Upper lobe of right lung (tissue), 1 donor: ENCODE measurements at regions not wholly inside any gene's neighbourhood (a gene's known extent, or its start where the extent isn't known, plus 50 kb on each side); places are given as distances from the start of the nearest gene placed in this dataset.

ENCODE experiments used
- ATAC-seq: fragments of 200-7000 bp; cut with Tn5 transposase; one replicate; pipeline ENCODE4 v1.9.1; 2020; ENCODE audit warnings: mild to moderate bottlenecking, moderate library complexity
- DNase-seq: peaks from one replicate; pipeline ENCODE4 v3.0.0-alpha.2; 2020
- H3K27ac ChIP-seq: fragments of 200-600 bp; one replicate; pipeline ENCODE4 v1.8.0; 2022
- H3K27me3 ChIP-seq: fragments of 200-600 bp; one replicate; pipeline ENCODE4 v1.8.0; 2022; ENCODE audit warnings: mild to moderate bottlenecking
- H3K36me3 ChIP-seq: fragments of 200-600 bp; one replicate; pipeline ENCODE4 v1.8.0; 2022
- H3K4me1 ChIP-seq: fragments of 200-600 bp; one replicate; pipeline ENCODE4 v1.8.0; 2022
- H3K4me3 ChIP-seq: fragments of 200-600 bp; one replicate; pipeline ENCODE4 v1.8.0; 2022; ENCODE audit warnings: mild to moderate bottlenecking
- H3K9me3 ChIP-seq: fragments of 200-600 bp; one replicate; pipeline ENCODE4 v1.8.0; 2022
- CTCF ChIP-seq: fragments of 200-600 bp; IDR thresholded peaks from one replicate; pipeline ENCODE4 v1.8.0; 2022; ENCODE audit warnings: antibody characterized with exemption
- intact Hi-C: fragments of 100-400 bp; cut with DNase I; formaldehyde crosslinking; loops from one replicate; pipeline ENCODE4 v1.11.0; 2022
- donor health status: DM: no; HTN: yes; CAD: no; lungs with severe emphysema.

GRCh38 chr3:18766974-18767373, 341.8 kb upstream of the SATB1 start:
- no peak for DNase-seq
- Histone ChIP-seq H3K9me3 (no peaks in the 10 kb centered on the region), H3K36me3 (no peaks in the 10 kb centered on the region), H3K4me1 (no peaks in the 10 kb centered on the region), H3K4me3 (no peak overlapping the region), H3K27ac (no peak overlapping the region), H3K27me3 (no peaks in the 10 kb centered on the region)
- intact Hi-C loops: no loop called here
- no peak for TF ChIP-seq CTCF
- ATAC-seq: peak; percentile 34

- ATAC-seq (no peak), DNase-seq (no peak)
- Histone ChIP-seq H3K4me3 (no peak overlapping the region), H3K27me3 (no peaks in the 10 kb centered on the region), H3K36me3 (no peaks in the 10 kb centered on the region), H3K9me3 (no peaks in the 10 kb centered on the region), H3K27ac (no peak overlapping the region), H3K4me1 (no peaks in the 10 kb centered on the region)
- TF ChIP-seq CTCF: no peak
- intact Hi-C loops: no loop called here
These were observed 340.5 kb upstream of the SATB1 start for GRCh38 chr3:18765662-18766061.

GRCh38 chr3:18765161-18765560, 340.0 kb upstream of the SATB1 start:
- no peak for TF ChIP-seq CTCF
- no peaks in the 10 kb centered on the region for H3K9me3 ChIP-seq
- intact Hi-C loops: no loop called here
- H3K36me3 ChIP-seq: no peaks in the 10 kb centered on the region
- ATAC-seq (no peak), DNase-seq (no peak)
- no peak overlapping the region for H3K27ac ChIP-seq
- no peaks in the 10 kb centered on the region for H3K27me3 ChIP-seq
- H3K4me1 ChIP-seq: no peaks in the 10 kb centered on the region
- no peak overlapping the region for H3K4me3 ChIP-seq

- intact Hi-C loops: no loop called here
- ATAC-seq: no peak
- Histone ChIP-seq H3K36me3 (no peaks in the 10 kb centered on the region), H3K27ac (no peak overlapping the region), H3K4me1 (no peaks in the 10 kb centered on the region), H3K27me3 (no peaks in the 10 kb centered on the region), H3K9me3 (no peaks in the 10 kb centered on the region), H3K4me3 (no peak overlapping the region)
- no peak for DNase-seq
- TF ChIP-seq CTCF: no peak
These were observed 336.4 kb upstream of the SATB1 start for GRCh38 chr3:18761530-18761929.

- no peaks in the 10 kb centered on the region for H3K4me1 ChIP-seq
- H3K36me3 ChIP-seq: no peaks in the 10 kb centered on the region
- no peaks in the 10 kb centered on the region for H3K9me3 ChIP-seq
- peak; percentile 97 for ATAC-seq
- no peak for DNase-seq
- no peak overlapping the region for H3K4me3 ChIP-seq
- H3K27me3 ChIP-seq: no peaks in the 10 kb centered on the region
- intact Hi-C loops: no loop called here
- H3K27ac ChIP-seq: no peak overlapping the region
- peak; percentile 65 for TF ChIP-seq CTCF
These were observed 333.0 kb upstream of the SATB1 start for GRCh38 chr3:18758047-18758704.

GRCh38 chr3:18757476-18757875, 332.3 kb upstream of the SATB1 start:
- H3K9me3 ChIP-seq: no peaks in the 10 kb centered on the region
- H3K36me3 ChIP-seq: no peaks in the 10 kb centered on the region
- H3K27ac ChIP-seq: no peak overlapping the region
- H3K4me3 ChIP-seq: no peak overlapping the region
- no peak for ATAC-seq
- no peak for DNase-seq
- intact Hi-C loops: no loop called here
- TF ChIP-seq CTCF: no peak
- H3K27me3 ChIP-seq: no peaks in the 10 kb centered on the region
- no peaks in the 10 kb centered on the region for H3K4me1 ChIP-seq
